ENCODE measurements at regions not wholly inside any gene's neighbourhood (a gene's known extent, or its start where the extent isn't known, plus 50 kb on each side); places are given as distances from the start of the nearest gene placed in this dataset.

DNA sequence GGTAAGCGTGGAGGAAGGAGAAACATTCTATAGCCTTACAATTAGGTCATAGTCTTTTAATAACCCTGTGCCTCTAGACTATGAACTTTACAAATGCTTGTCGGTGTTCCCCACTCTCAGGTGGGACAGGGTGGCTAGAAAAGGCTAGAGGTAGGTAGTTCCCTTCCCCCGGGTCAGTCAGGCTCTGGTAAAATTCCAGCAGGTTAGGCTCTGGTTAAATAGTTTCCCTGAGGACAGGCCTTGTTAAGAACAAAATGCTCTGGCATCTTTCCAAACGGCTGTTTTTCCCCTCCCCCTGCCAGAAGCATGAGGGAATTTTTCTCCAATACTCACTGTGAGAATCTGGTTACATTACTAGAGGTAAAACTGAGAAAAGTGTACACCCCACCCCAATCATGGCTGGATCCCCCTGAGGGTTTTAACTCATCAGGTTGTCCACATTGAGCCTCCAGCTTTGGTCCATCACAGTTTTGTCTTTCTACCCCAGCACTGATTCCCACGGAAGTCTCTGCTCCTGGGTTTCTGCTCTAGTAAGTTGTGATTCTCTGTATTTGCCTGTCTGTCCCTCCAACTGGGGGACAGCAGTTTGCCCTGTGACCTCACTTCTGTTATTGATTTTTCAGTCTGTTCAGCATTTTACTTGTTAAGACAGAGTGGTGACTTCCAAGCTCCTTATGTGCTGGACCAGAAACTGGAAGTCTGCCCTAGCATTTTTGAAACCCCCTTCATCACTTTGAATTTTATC, 84.7 kb upstream of the ADGRF1 start:
- H3K4me1 Mint-ChIP-seq (ENCODE audit: low read depth) = peaks cover 28% of the 10 kb centered on the region
- no peaks in the 10 kb centered on the region for H3K27me3 Mint-ChIP-seq (ENCODE audit: low read depth)
- no peak for DNase-seq (ENCODE audit: low spot score)
- no peaks in the 10 kb centered on the region for H3K9me3 Mint-ChIP-seq (ENCODE audit: low read depth)
- TF ChIP-seq, protein P1, sequence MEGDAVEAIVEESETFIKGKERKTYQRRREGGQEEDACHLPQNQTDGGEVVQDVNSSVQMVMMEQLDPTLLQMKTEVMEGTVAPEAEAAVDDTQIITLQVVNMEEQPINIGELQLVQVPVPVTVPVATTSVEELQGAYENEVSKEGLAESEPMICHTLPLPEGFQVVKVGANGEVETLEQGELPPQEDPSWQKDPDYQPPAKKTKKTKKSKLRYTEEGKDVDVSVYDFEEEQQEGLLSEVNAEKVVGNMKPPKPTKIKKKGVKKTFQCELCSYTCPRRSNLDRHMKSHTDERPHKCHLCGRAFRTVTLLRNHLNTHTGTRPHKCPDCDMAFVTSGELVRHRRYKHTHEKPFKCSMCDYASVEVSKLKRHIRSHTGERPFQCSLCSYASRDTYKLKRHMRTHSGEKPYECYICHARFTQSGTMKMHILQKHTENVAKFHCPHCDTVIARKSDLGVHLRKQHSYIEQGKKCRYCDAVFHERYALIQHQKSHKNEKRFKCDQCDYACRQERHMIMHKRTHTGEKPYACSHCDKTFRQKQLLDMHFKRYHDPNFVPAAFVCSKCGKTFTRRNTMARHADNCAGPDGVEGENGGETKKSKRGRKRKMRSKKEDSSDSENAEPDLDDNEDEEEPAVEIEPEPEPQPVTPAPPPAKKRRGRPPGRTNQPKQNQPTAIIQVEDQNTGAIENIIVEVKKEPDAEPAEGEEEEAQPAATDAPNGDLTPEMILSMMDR (IDR thresholded peaks at IDR 0.05) = no peak
- H3K4me3 Mint-ChIP-seq (ENCODE audit: unreplicated experiment) = no peak overlapping the region
- peak overlapping the region; percentile 67 for H3K27ac Mint-ChIP-seq (ENCODE audit: unreplicated experiment)
- H3K36me3 Mint-ChIP-seq (ENCODE audit: low read depth) = no peaks in the 10 kb centered on the region

DNA sequence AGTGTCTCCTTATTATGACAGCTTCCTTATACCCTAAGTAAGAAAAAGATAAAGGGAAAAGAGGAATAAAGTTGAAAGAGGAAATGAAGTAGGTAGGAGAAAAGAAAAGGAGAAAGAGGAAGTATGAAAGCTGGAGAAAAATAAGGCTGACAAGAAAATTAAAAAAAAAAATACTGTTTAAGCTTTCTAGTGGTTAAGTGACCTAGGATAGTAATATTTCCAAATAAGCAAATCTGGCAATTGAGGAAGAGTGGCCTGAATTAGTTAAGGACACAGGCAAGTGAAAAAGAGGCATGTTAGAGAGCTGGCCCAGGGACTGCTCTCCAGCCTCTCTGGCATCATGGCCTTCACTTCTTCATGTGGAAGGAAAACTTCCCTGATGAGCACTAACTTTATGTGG, 76.5 kb upstream of the ADGRF1 start:
- no peak for DNase-seq (ENCODE audit: low spot score)
- H3K4me1 Mint-ChIP-seq (ENCODE audit: low read depth) = peaks cover 11% of the 10 kb centered on the region
- H3K27ac Mint-ChIP-seq (ENCODE audit: unreplicated experiment) = no peak overlapping the region
- no peaks in the 10 kb centered on the region for H3K9me3 Mint-ChIP-seq (ENCODE audit: low read depth)
- no peak overlapping the region for H3K4me3 Mint-ChIP-seq (ENCODE audit: unreplicated experiment)
- H3K36me3 Mint-ChIP-seq (ENCODE audit: low read depth) = no peaks in the 10 kb centered on the region
- TF ChIP-seq, protein P1 (IDR thresholded peaks at IDR 0.05) = no peak
- H3K27me3 Mint-ChIP-seq (ENCODE audit: low read depth) = no peaks in the 10 kb centered on the region

DNA sequence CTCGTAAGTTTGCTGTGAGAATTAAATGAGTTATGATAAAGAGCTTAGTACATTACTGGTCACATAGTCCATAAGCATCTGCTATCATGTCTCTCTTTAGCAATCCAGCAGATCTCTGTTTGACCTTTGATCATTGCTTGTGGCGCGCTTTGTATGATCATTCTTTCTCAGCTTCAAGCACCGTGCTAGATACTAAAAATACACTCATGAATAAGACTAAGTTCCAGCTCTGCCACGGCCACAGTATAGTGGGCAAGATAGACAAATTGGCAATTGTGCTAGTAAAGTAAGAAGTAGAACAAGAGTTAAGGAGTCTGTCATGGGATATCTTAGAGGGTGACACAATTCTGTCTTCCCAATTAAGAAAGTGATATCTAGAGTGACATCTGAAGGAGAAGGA, 75.2 kb upstream of the ADGRF1 start:
- no peaks in the 10 kb centered on the region for H3K27me3 Mint-ChIP-seq (ENCODE audit: low read depth)
- DNase-seq (ENCODE audit: low spot score) = no peak
- H3K4me3 Mint-ChIP-seq (ENCODE audit: unreplicated experiment) = no peak overlapping the region
- peaks cover 24% of the 10 kb centered on the region for H3K4me1 Mint-ChIP-seq (ENCODE audit: low read depth)
- TF ChIP-seq, protein P1 (IDR thresholded peaks at IDR 0.05) = no peak
- no peaks in the 10 kb centered on the region for H3K9me3 Mint-ChIP-seq (ENCODE audit: low read depth)
- no peak overlapping the region for H3K27ac Mint-ChIP-seq (ENCODE audit: unreplicated experiment)
- H3K36me3 Mint-ChIP-seq (ENCODE audit: low read depth) = no peaks in the 10 kb centered on the region

DNA sequence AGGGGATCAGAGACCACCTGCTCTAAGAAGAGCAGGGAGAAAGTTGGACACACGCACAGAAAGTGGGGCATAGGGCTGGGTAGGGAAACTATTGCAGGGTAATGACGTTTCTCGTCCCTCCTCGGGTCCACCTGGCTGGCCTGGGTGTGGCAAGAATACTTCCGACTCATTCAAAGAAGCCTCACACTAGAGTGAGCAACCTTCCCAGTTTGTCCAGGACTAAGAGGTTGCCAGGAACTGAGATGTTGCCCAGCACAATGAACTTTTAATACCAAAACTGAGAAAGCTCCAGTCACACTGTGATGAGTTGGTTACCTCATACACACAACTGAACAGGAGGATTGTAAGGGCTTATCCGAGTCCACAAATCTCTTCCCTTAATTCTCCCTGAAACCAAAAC, 74.5 kb upstream of the ADGRF1 start:
- H3K27ac Mint-ChIP-seq (ENCODE audit: unreplicated experiment) = no peak overlapping the region
- no peaks in the 10 kb centered on the region for H3K36me3 Mint-ChIP-seq (ENCODE audit: low read depth)
- peaks cover 31% of the 10 kb centered on the region for H3K4me1 Mint-ChIP-seq (ENCODE audit: low read depth)
- DNase-seq (ENCODE audit: low spot score) = no peak
- H3K27me3 Mint-ChIP-seq (ENCODE audit: low read depth) = no peaks in the 10 kb centered on the region
- TF ChIP-seq, protein P1 (IDR thresholded peaks at IDR 0.05) = no peak
- no peak overlapping the region for H3K4me3 Mint-ChIP-seq (ENCODE audit: unreplicated experiment)
- H3K9me3 Mint-ChIP-seq (ENCODE audit: low read depth) = no peaks in the 10 kb centered on the region

DNA sequence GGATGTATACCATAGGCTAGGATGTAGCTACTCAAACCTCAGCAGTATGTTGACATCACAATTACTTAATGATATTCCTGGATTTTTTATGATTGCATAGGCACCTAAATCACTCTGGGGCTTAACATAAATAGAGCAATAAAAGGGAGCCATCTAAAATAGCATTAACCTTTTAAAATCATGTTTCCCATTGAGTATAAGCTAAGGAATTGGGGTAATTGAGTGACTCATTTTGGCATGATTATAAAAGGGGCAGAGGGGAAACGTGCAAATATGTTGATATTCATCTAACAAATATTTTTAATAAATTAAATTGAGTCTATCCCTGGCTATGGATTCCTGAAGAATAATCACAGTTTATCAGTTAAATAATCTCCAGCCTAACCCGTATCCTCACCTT, 74.0 kb upstream of the ADGRF1 start:
- no peak for DNase-seq (ENCODE audit: low spot score)
- Mint-ChIP-seq H3K9me3 (ENCODE audit: low read depth) (no peaks in the 10 kb centered on the region), H3K27me3 (ENCODE audit: low read depth) (no peaks in the 10 kb centered on the region), H3K36me3 (ENCODE audit: low read depth) (no peaks in the 10 kb centered on the region), H3K27ac (ENCODE audit: unreplicated experiment) (no peak overlapping the region), H3K4me1 (ENCODE audit: low read depth) (peaks cover 35% of the 10 kb centered on the region), H3K4me3 (ENCODE audit: unreplicated experiment) (no peak overlapping the region)
- TF ChIP-seq, protein P1 (IDR thresholded peaks at IDR 0.05) = no peak

Measured in chondrocyte (in vitro differentiated cells).